ENCODE measurements at regions not wholly inside any gene's neighbourhood (a gene's known extent, or its start where the extent isn't known, plus 50 kb on each side); places are given as distances from the start of the nearest gene placed in this dataset.

- Mint-ChIP-seq H3K27me3 (ENCODE audit: insufficient read depth) (peaks cover 17% of the 10 kb centered on the region), H3K9me3 (no peaks in the 10 kb centered on the region), H3K4me3 (no peak overlapping the region), H3K36me3 (ENCODE audit: low read depth) (peaks cover 34% of the 10 kb centered on the region), H3K27ac (no peak overlapping the region), H3K4me1 (peaks cover 24% of the 10 kb centered on the region)
- TF ChIP-seq CTCF (conservative IDR thresholded peaks at IDR 0.05), result peak; percentile 75
- no peak overlapping the region for H3K27ac ChIP-seq (ENCODE audit: low read depth, low read length)
- H3K4me3 ChIP-seq (ENCODE audit: low read length), result no peak overlapping the region
- peak; percentile 72 for DNase-seq
- 87 to 92% methylated on average over 9 to 14 of the region's 14 CpGs for WGBS, 2 experiments (ENCODE audit: insufficient coverage in 1 of 2, insufficient read length in 1 of 2)
- H3K9me3 ChIP-seq (ENCODE audit: control insufficient read depth, low read length), result no peaks in the 10 kb centered on the region
- H3K4me1 ChIP-seq (ENCODE audit: control insufficient read depth, insufficient read depth, low read length), result peaks cover 5% of the 10 kb centered on the region
- peaks cover 32% of the 10 kb centered on the region for H3K36me3 ChIP-seq (ENCODE audit: control insufficient read depth, insufficient read depth, low read length)
- H3K27me3 ChIP-seq (ENCODE audit: control insufficient read depth, insufficient read depth, low read length, poor library complexity, severe bottlenecking), result no peaks in the 10 kb centered on the region
- H3K9ac ChIP-seq (ENCODE audit: extremely low read depth, low read length, poor library complexity, severe bottlenecking), result no peak overlapping the region
Observed at GRCh38 chr10:21171197-21171935, 274.3 kb upstream of the NEBL start.

- no peak overlapping the region for H3K4me3 Mint-ChIP-seq
- Histone ChIP-seq H3K4me3 (ENCODE audit: low read length) (no peak overlapping the region), H3K4me1 (ENCODE audit: control insufficient read depth, insufficient read depth, low read length) (peaks cover 5% of the 10 kb centered on the region), H3K27ac (ENCODE audit: low read depth, low read length) (peak overlapping the region; percentile 25), H3K36me3 (ENCODE audit: control insufficient read depth, insufficient read depth, low read length) (peaks cover 33% of the 10 kb centered on the region), H3K9me3 (ENCODE audit: control insufficient read depth, low read length) (no peaks in the 10 kb centered on the region), H3K27me3 (ENCODE audit: control insufficient read depth, insufficient read depth, low read length, poor library complexity, severe bottlenecking) (no peaks in the 10 kb centered on the region), H3K9ac (ENCODE audit: extremely low read depth, low read length, poor library complexity, severe bottlenecking) (no peak overlapping the region)
- H3K36me3 Mint-ChIP-seq (ENCODE audit: low read depth), result peaks cover 36% of the 10 kb centered on the region
- peaks cover 18% of the 10 kb centered on the region for H3K4me1 Mint-ChIP-seq
- TF ChIP-seq CTCF (conservative IDR thresholded peaks at IDR 0.05), result no peak
- H3K9me3 Mint-ChIP-seq, result no peaks in the 10 kb centered on the region
- H3K27ac Mint-ChIP-seq, result no peak overlapping the region
- peaks cover 7% of the 10 kb centered on the region for H3K27me3 Mint-ChIP-seq (ENCODE audit: insufficient read depth)
- DNase-seq, result no peak
- WGBS, 2 experiments (ENCODE audit: insufficient coverage in 1 of 2, insufficient read length in 1 of 2), result 89 to 92% methylated on average over 5 of the region's 5 CpGs
Observed at GRCh38 chr10:21170216-21170615, 273.1 kb upstream of the NEBL start.

DNA sequence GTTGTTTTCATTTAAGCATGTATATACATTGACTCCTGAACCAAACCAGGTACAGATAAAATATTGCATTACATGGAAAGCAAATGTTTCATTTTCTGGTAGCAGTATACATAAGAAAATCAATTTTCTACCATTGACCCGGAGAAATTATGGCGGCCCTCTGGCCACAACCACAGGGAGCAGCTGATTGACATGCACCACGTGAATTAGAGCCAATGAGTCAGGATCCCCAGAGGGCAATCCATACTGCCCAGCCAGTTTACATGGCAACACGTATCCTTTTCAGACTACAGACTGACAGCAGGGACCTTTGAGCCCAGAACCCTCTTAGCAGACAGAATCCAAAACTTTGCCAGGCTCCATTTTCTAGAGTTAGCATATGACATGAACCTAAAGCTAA, 272.2 kb upstream of the NEBL start:
- Histone ChIP-seq H3K4me3 (ENCODE audit: low read length) (no peak overlapping the region), H3K9ac (ENCODE audit: extremely low read depth, low read length, poor library complexity, severe bottlenecking) (no peak overlapping the region), H3K27ac (ENCODE audit: low read depth, low read length) (peak overlapping the region; percentile 45), H3K36me3 (ENCODE audit: control insufficient read depth, insufficient read depth, low read length) (peaks cover 33% of the 10 kb centered on the region), H3K27me3 (ENCODE audit: control insufficient read depth, insufficient read depth, low read length, poor library complexity, severe bottlenecking) (no peaks in the 10 kb centered on the region), H3K9me3 (ENCODE audit: control insufficient read depth, low read length) (no peaks in the 10 kb centered on the region), H3K4me1 (ENCODE audit: control insufficient read depth, insufficient read depth, low read length) (peaks cover 5% of the 10 kb centered on the region)
- H3K27me3 Mint-ChIP-seq (ENCODE audit: insufficient read depth), result peaks cover 5% of the 10 kb centered on the region
- TF ChIP-seq CTCF (conservative IDR thresholded peaks at IDR 0.05), result no peak
- H3K4me1 Mint-ChIP-seq, result peaks cover 12% of the 10 kb centered on the region
- H3K27ac Mint-ChIP-seq, result no peak overlapping the region
- peaks cover 36% of the 10 kb centered on the region for H3K36me3 Mint-ChIP-seq (ENCODE audit: low read depth)
- no peaks in the 10 kb centered on the region for H3K9me3 Mint-ChIP-seq
- 61 to 87% methylated on average over 4 of the region's 4 CpGs for WGBS, 2 experiments (ENCODE audit: insufficient coverage in 1 of 2, insufficient read length in 1 of 2)
- no peak for DNase-seq
- H3K4me3 Mint-ChIP-seq, result no peak overlapping the region

Data from endodermal cell (in vitro differentiated cells).